ENCODE measurements at regions not wholly inside any gene's neighbourhood (a gene's known extent, or its start where the extent isn't known, plus 50 kb on each side); places are given as distances from the start of the nearest gene placed in this dataset.
A peak's percentile ranks its signal among the peaks of the same experiment; 100 is the strongest.

GRCh38 chr2:159855557-159856061 lies 57.6 kb upstream of the CD302 start:
- DNase-seq (ENCODE audit: low read depth), result peak; percentile 10
- H3K4me3 ChIP-seq (ENCODE audit: low read depth, low read length), result no peak overlapping the region
- TF ChIP-seq MYC (IDR thresholded peaks at IDR 0.05; ENCODE audit: low read depth, low read length), result no peak
- TF ChIP-seq, protein P1, sequence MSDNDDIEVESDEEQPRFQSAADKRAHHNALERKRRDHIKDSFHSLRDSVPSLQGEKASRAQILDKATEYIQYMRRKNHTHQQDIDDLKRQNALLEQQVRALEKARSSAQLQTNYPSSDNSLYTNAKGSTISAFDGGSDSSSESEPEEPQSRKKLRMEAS (IDR thresholded peaks at IDR 0.05; ENCODE audit: low read depth, low read length), result no peak
- no peak for TF ChIP-seq POLR2A (IDR thresholded peaks at IDR 0.05; ENCODE audit: extremely low read depth, insufficient read length)
- no peak for TF ChIP-seq CTCF (IDR thresholded peaks at IDR 0.05; ENCODE audit: low read depth, low read length)

GRCh38 chr2:159855143-159855542 lies 57.1 kb upstream of the CD302 start:
- TF ChIP-seq CTCF (IDR thresholded peaks at IDR 0.05; ENCODE audit: low read depth, low read length) (no peak), POLR2A (IDR thresholded peaks at IDR 0.05; ENCODE audit: extremely low read depth, insufficient read length) (no peak), MYC (IDR thresholded peaks at IDR 0.05; ENCODE audit: low read depth, low read length) (no peak)
- TF ChIP-seq, protein P1 (IDR thresholded peaks at IDR 0.05; ENCODE audit: low read depth, low read length), result no peak
- no peak overlapping the region for H3K4me3 ChIP-seq (ENCODE audit: low read depth, low read length)
- peak; percentile 14 for DNase-seq (ENCODE audit: low read depth)

GRCh38 chr2:159854481-159854880 lies 56.5 kb upstream of the CD302 start:
- DNase-seq (ENCODE audit: low read depth), result no peak
- TF ChIP-seq MYC (IDR thresholded peaks at IDR 0.05; ENCODE audit: low read depth, low read length) (no peak), POLR2A (IDR thresholded peaks at IDR 0.05; ENCODE audit: extremely low read depth, insufficient read length) (no peak), CTCF (IDR thresholded peaks at IDR 0.05; ENCODE audit: low read depth, low read length) (no peak)
- TF ChIP-seq, protein P1 (IDR thresholded peaks at IDR 0.05; ENCODE audit: low read depth, low read length), result no peak
- H3K4me3 ChIP-seq (ENCODE audit: low read depth, low read length), result no peak overlapping the region

DNA sequence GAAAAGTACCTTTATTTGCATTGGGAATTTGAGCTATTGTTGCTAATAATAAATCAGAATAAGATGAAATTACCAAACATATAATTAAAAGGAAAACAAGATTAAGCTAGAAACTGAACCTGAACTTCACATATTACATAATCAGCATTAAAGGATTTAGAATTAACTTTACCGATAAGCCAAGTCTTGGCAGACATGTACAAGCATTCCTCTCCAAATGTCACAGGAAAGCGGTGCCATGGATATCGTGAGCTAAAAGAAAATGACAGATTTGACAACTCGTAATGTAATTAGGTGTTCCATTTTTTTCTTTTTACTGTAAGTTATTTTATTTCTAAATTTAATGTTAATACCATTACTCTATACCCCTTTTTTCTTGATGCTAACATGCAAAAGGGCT lies 55.1 kb upstream of the CD302 start:
- no peak overlapping the region for H3K4me3 ChIP-seq (ENCODE audit: low read depth, low read length)
- TF ChIP-seq, protein P1 (IDR thresholded peaks at IDR 0.05; ENCODE audit: low read depth, low read length), result no peak
- TF ChIP-seq CTCF (IDR thresholded peaks at IDR 0.05; ENCODE audit: low read depth, low read length) (no peak), MYC (IDR thresholded peaks at IDR 0.05; ENCODE audit: low read depth, low read length) (no peak), POLR2A (IDR thresholded peaks at IDR 0.05; ENCODE audit: extremely low read depth, insufficient read length) (no peak)

DNA sequence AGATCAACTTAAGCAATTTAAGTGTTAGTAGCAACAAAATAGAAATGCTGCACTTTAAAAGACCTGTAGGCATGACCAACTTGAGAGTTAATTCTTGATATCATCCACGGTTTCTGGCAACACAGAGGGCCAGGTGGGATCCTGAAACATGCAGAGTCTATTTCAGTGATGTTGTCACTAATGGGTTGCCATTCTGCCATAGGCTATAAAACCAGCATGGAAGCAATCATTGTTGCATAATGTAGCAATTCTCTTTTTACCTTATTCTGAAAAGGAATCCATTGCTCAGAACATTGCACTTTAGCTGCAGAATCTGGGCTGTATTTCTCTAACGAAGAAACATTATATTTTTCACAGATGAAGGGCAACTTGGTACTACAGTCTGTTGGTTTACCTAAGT lies 53.9 kb upstream of the CD302 start:
- no peak overlapping the region for H3K4me3 ChIP-seq (ENCODE audit: low read depth, low read length)
- TF ChIP-seq, protein P1 (IDR thresholded peaks at IDR 0.05; ENCODE audit: low read depth, low read length), result no peak
- TF ChIP-seq CTCF (IDR thresholded peaks at IDR 0.05; ENCODE audit: low read depth, low read length) (no peak), POLR2A (IDR thresholded peaks at IDR 0.05; ENCODE audit: extremely low read depth, insufficient read length) (no peak), MYC (IDR thresholded peaks at IDR 0.05; ENCODE audit: low read depth, low read length) (no peak)
- DNase-seq (ENCODE audit: low read depth), result no peak

More for the DNA sequence above, 55.1 kb upstream of the CD302 start:
- no peak for DNase-seq (ENCODE audit: low read depth)

Data from NB4 (cell line).